GM12864 (cell line): ENCODE measurements at regions not wholly inside any gene's neighbourhood (a gene's known extent, or its start where the extent isn't known, plus 50 kb on each side); places are given as distances from the start of the nearest gene placed in this dataset.
A peak's percentile ranks its signal among the peaks of the same experiment; 100 is the strongest.

ENCODE experiments used
- DNase-seq: peaks from one replicate; pipeline ENCODE4 v3.0.0-alpha.2; 2011; ENCODE audit warnings: low read depth
- H3K4me3 ChIP-seq: 2 replicates; pipeline ENCODE4 v1.5.1; 2011; ENCODE audit warnings: mild to moderate bottlenecking, low read depth, low read length, control low read depth
- CTCF ChIP-seq: IDR thresholded peaks from 2 replicates; pipeline ENCODE4 v1.5.1; 2011; ENCODE audit warnings: low read depth, mild to moderate bottlenecking, moderate library complexity, low read length, control low read depth, inconsistent platforms; ENCODE audit errors: missing control alignments

- no peak for DNase-seq
Observed at GRCh38 chr10:117741524-117741923, 199.0 kb downstream of the EMX2 start.

GRCh38 chr10:117743509-117743908 lies 201.0 kb downstream of the EMX2 start:
- no peak overlapping the region for H3K4me3 ChIP-seq
- no peak for DNase-seq
- TF ChIP-seq CTCF, result no peak

More at GRCh38 chr10:117741524-117741923, 199.0 kb downstream of the EMX2 start:
- peak; percentile 26 for TF ChIP-seq CTCF
- H3K4me3 ChIP-seq, result no peak overlapping the region

GRCh38 chr10:117745301-117745700 lies 202.8 kb downstream of the EMX2 start:
- TF ChIP-seq CTCF, result no peak
- no peak for DNase-seq
- no peak overlapping the region for H3K4me3 ChIP-seq

DNA sequence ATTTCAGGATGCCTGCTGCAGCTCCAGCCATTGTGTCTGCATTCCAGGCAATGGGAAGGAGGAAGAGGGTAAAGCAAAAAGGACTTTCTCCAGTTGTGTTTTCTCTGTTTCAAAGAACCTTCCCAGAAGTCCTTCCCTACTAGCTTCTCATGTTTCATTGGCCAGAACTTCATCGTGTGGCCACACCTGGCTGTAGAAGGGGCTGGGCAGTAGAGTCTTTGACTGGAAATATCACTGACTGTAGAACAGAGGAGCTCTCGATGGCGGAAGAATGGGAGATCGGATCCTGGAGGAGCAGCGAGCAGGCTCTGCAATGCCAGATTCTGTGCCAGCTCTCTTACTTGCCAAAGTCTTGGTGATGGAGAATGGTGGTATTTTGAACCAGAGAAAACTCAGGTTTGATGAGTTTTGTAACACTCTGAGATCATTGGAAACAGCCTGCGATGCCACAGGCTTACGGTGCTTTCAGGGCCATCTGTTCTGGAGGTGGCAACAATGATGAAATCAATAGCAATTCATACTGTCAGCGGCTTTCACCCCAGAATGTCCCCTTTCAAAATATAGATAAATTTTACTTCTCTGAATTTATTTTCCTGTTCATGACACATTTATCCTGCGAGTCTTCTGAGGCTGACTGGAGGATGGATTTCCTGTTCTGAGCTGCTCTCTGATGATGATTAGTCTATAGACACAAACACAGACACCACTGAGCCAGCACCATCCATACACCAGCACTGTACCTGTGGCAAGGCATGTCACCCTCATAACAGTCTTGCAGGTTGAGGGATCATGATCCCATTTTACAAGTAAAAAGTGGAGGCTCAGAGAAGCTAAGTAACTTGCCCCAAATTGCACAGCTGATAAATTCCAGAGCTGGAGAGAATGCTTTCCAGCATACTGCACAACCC lies 204.2 kb downstream of the EMX2 start:
- no peak for TF ChIP-seq CTCF
- no peak overlapping the region for H3K4me3 ChIP-seq
- no peak for DNase-seq

DNA sequence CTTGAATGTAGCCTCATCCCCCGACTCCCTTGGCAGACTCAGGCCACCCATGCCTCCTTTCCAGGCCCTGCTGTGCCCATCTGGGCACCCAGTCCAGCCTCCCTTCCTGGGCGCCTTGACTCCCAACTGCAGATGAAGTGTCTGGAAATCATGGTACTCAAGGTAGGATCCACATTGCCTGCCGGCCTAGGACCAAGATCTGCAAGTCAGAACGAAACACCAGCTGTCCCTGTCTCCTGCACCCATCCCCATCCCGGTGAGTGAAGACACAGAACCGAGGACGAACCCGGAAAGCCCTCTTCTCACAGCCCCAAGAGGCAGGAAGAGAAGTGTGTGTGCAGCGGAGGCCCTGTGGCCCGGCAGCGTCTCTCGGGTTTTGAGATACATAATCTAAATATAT lies 205.1 kb downstream of the EMX2 start:
- TF ChIP-seq CTCF, result no peak
- DNase-seq, result no peak
- H3K4me3 ChIP-seq, result no peak overlapping the region

DNA sequence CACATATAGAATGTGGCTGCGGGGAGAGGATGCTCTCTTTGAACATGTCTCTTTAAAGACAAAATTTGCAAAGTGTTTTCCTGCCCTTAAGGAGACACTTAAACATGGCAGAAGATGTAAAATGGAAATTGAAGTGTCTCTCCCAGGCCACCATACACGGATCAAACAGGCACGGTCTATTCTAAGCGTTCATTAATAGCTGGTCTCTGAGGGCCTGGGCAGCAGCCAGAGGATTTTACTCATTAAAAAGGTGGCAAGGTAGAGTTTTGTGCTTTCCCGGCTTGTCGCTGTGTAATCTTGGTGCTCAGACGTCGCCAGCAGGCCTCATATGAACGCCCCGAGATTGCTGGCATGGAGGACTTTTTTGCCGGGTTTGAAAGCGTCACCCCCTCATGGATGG lies 205.5 kb downstream of the EMX2 start:
- DNase-seq, result no peak
- no peak for TF ChIP-seq CTCF

GRCh38 chr10:117750616-117751015 lies 208.1 kb downstream of the EMX2 start:
- no peak for DNase-seq
- no peak overlapping the region for H3K4me3 ChIP-seq
- no peak for TF ChIP-seq CTCF

More for the DNA sequence above, 205.5 kb downstream of the EMX2 start:
- no peak overlapping the region for H3K4me3 ChIP-seq
